T1000 (cell line): ENCODE measurements at regions not wholly inside any gene's neighbourhood (a gene's known extent, or its start where the extent isn't known, plus 50 kb on each side); places are given as distances from the start of the nearest gene placed in this dataset.
"Not testable (repeated sequence)": the region's sequence is repeated elsewhere in the genome, so short reads cannot be mapped to it uniquely, and the experiment has no call there.

Source experiments
- DNase-seq: peaks from one replicate; lab custom pipeline; 2025; ENCODE audit warnings: mixed read lengths; lab: John Stamatoyannopoulos, UW

- DNase-seq, result not testable (repeated sequence)
Measured at GRCh38 chr1:56118676-56119075, 460.7 kb downstream of the PLPP3 start.

- DNase-seq, result no peak
Measured at GRCh38 chr1:56115701-56116100, 463.7 kb downstream of the PLPP3 start.

GRCh38 chr1:56113679-56114078 lies 465.7 kb downstream of the PLPP3 start:
- DNase-seq, result no peak

- no peak for DNase-seq
Measured at GRCh38 chr1:56107275-56107638, 472.1 kb downstream of the PLPP3 start.

GRCh38 chr1:56106531-56107274 lies 472.7 kb downstream of the PLPP3 start:
- no peak for DNase-seq

GRCh38 chr1:56105397-56105796 lies 474.0 kb downstream of the PLPP3 start:
- no peak for DNase-seq

GRCh38 chr1:56099766-56100265 lies 479.5 kb downstream of the PLPP3 start:
- no peak for DNase-seq

GRCh38 chr1:56098946-56099345 lies 480.4 kb downstream of the PLPP3 start:
- no peak for DNase-seq

GRCh38 chr1:56097713-56098112 lies 481.6 kb downstream of the PLPP3 start:
- DNase-seq, result no peak

- no peak for DNase-seq
Measured at GRCh38 chr1:56095696-56096665, 483.4 kb downstream of the PLPP3 start.

GRCh38 chr1:56094168-56094567 lies 485.2 kb downstream of the PLPP3 start:
- no peak for DNase-seq

- no peak for DNase-seq
Measured at GRCh38 chr1:56092684-56093570, 486.4 kb downstream of the PLPP3 start.

- DNase-seq, result not testable (repeated sequence)
Measured at GRCh38 chr1:56089826-56090225, 489.5 kb downstream of the PLPP3 start.

GRCh38 chr1:56084246-56084645 lies 495.1 kb downstream of the PLPP3 start:
- no peak for DNase-seq

- no peak for DNase-seq
Measured at GRCh38 chr1:56081736-56082135, 497.6 kb downstream of the PLPP3 start.

- no peak for DNase-seq
Measured at GRCh38 chr1:56081173-56081572, 498.2 kb downstream of the PLPP3 start.

- DNase-seq, result no peak
Measured at GRCh38 chr1:56080123-56080522, 499.2 kb downstream of the PLPP3 start.

- DNase-seq, result no peak
Measured at GRCh38 chr1:56079391-56079790, 500.0 kb downstream of the PLPP3 start.

- no peak for DNase-seq
Measured at GRCh38 chr1:56077206-56077605, 502.2 kb downstream of the PLPP3 start.

- DNase-seq, result no peak
Measured at GRCh38 chr1:56074007-56074651, 505.2 kb downstream of the PLPP3 start.

GRCh38 chr1:56073614-56074006 lies 505.8 kb downstream of the PLPP3 start:
- no peak for DNase-seq
